Heart left ventricle (tissue), 16 donors: ENCODE measurements at regions not wholly inside any gene's neighbourhood (a gene's known extent, or its start where the extent isn't known, plus 50 kb on each side); places are given as distances from the start of the nearest gene placed in this dataset.

Experiments used
- ATAC-seq, 4 donors: fragments of 200-7000 bp; cut with Tn5 transposase; one replicate each; pipeline ENCODE4 v1.9.1; 2020 to 2022; ENCODE audit warnings: moderate library complexity in 4 of 4, mild to moderate bottlenecking in 3 of 4, moderate number of reproducible peaks in 1 of 4
- DNase-seq, 5 donors: peaks; one replicate each; pipeline ENCODE4 v3.0.0-alpha.2; 2020
- H3K27ac ChIP-seq, 12 donors: fragments of 200-600 bp; sonication (generic) in 4 of 12; one replicate each; pipeline versions ENCODE4 v1.5.0 to v1.8.0; 2016 to 2022; ENCODE audit warnings: mild to moderate bottlenecking in 2 of 12
- H3K27me3 ChIP-seq, 9 donors: fragments of 200-600 bp; sonication (generic) in 2 of 9; one replicate each; pipeline versions ENCODE4 v1.5.1 to v1.8.0; 2016 to 2022; ENCODE audit warnings: mild to moderate bottlenecking in 3 of 9
- H3K36me3 ChIP-seq, 9 donors: fragments of 200-600 bp; sonication (generic) in 2 of 9; one replicate each; pipeline versions ENCODE4 v1.5.0 to v1.8.0; 2018 to 2022; ENCODE audit warnings: mild to moderate bottlenecking in 2 of 9
- H3K4me1 ChIP-seq, 12 donors: fragments of 200-600 bp; sonication (generic) in 4 of 12; one replicate each; pipeline versions ENCODE4 v1.5.0 to v1.8.0; 2016 to 2022; ENCODE audit warnings: mild to moderate bottlenecking in 3 of 12
- H3K4me3 ChIP-seq, 12 donors: fragments of 200-600 bp; sonication (generic) in 4 of 12; one replicate each; pipeline versions ENCODE4 v1.5.0 to v1.8.0; 2017 to 2022; ENCODE audit warnings: mild to moderate bottlenecking in 9 of 12, moderate library complexity in 4 of 12
- H3K9me3 ChIP-seq, 12 donors: fragments of 200-600 bp; sonication (generic) in 4 of 12; one replicate each; pipeline versions ENCODE4 v1.5.0 to v1.8.0; 2016 to 2022; ENCODE audit warnings: mild to moderate bottlenecking in 1 of 12
- POLR2A ChIP-seq, 2 donors: fragments of 450-650 bp; IDR thresholded peaks; one replicate each; pipeline ENCODE4 v1.6.1; 2017; ENCODE audit warnings: antibody characterized with exemption in 2 of 2, mild to moderate bottlenecking in 2 of 2, moderate library complexity in 2 of 2
- WGBS, 4 donors: extraction: QIAGEN DNeasy Blood & Tissue Kit in 2 of 4; methylation state at CpG; one replicate each; pipeline versions ENCODE4 v1.1.5 to v1.1.7; 2013 to 2018; 5-methylcytosine and 5-hydroxymethylcytosine counted together
- intact Hi-C, 10 donors: fragments of 100-400 bp; cut with DNase I; formaldehyde crosslinking; loops; one replicate each; pipeline versions ENCODE4 v1.11.1 to v1.14.2; 2022
- TF ChIP-seq, protein P1 (sequence below), 12 donors: fragments of 200-600 bp; sonication (generic) in 4 of 12; IDR thresholded peaks; one replicate each; pipeline versions ENCODE4 v1.5.0 to v1.8.0; 2018 to 2022; ENCODE audit warnings: antibody characterized with exemption in 12 of 12, mild to moderate bottlenecking in 5 of 12
- donor health status: ischemic (EF 13 %, LVEDD 7.1; RV severe dilation, severe dysfunction).
- donor health status: healthy with polysubstance abuse.
- donor health status: DM: no; HTN: yes; CAD: no.
- donor health status: DM: no; HTN: no; CAD: no.
- donor health status: ischemic (EF 25% LVEDD 6.9; RV normal size, moderate dysfunction).
- donor health status: ischemic (EF 25% LVEDD 5.7; RV mildly dilated, moderate dysfunction).
- donor health status: healthy.
- donor health status: DM: yes; HTN: yes; CAD: no.
- donor health status: ischemic (EF 35%, LVEDD 5.7; RV mildly dilated, moderate dysfunction).
- donor health status: nonischemic (EF 11% LVEDD 7.7; RV severe dilation, severe dysfunction).
- donor health status: DM: yes; HTN: yes; CAD: no.
- donor health status: PGD.
- donor health status: ischemic (EF 29% LVEDD 5.4; RV normal size, mild dysfunction).
- donor health status: nonischemic (EF 23%, LVEDD 6.1; RV moderate dilation, normal function).

DNA sequence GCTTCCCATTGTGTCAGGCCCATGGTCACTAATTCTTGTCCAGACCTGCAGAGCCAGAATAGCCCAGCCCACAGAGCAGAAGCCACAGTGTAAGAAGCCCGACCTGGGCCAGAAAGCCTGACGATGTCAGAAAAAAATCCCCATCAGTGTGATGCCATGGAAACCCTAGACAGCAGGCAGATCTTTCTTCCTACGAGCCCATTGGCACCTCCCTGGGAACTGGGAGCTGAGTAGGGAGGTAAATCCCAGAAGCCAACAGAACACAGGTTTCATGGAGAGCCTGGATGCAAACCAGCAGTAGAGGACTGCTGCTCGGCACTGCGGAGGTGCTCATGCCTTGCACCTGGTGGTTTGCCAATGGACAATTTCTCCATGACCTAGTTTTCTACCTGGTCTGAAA is 82.2 kb upstream of the SLC22A16 start:
- 80 to 86% (median 84%) methylated on average over 5 of the region's 5 CpGs for WGBS, 4 donors
- ATAC-seq (no peak), DNase-seq (no peak)
- Histone ChIP-seq H3K27ac (no peak overlapping the region), H3K27me3 (no peaks in the 10 kb centered on the region), H3K36me3 (no peaks in the 10 kb centered on the region), H3K4me1 (no peaks in the 10 kb centered on the region), H3K9me3 (peaks cover 0 to 9% (median 0%) of the 10 kb centered on the region in 12 donors), H3K4me3 (no peak overlapping the region)
- TF ChIP-seq, protein P1, sequence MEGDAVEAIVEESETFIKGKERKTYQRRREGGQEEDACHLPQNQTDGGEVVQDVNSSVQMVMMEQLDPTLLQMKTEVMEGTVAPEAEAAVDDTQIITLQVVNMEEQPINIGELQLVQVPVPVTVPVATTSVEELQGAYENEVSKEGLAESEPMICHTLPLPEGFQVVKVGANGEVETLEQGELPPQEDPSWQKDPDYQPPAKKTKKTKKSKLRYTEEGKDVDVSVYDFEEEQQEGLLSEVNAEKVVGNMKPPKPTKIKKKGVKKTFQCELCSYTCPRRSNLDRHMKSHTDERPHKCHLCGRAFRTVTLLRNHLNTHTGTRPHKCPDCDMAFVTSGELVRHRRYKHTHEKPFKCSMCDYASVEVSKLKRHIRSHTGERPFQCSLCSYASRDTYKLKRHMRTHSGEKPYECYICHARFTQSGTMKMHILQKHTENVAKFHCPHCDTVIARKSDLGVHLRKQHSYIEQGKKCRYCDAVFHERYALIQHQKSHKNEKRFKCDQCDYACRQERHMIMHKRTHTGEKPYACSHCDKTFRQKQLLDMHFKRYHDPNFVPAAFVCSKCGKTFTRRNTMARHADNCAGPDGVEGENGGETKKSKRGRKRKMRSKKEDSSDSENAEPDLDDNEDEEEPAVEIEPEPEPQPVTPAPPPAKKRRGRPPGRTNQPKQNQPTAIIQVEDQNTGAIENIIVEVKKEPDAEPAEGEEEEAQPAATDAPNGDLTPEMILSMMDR (IDR thresholded peaks at IDR 0.05), result no peak
- no peak for TF ChIP-seq POLR2A (IDR thresholded peaks at IDR 0.05)
- intact Hi-C loops, result no loop called here

DNA sequence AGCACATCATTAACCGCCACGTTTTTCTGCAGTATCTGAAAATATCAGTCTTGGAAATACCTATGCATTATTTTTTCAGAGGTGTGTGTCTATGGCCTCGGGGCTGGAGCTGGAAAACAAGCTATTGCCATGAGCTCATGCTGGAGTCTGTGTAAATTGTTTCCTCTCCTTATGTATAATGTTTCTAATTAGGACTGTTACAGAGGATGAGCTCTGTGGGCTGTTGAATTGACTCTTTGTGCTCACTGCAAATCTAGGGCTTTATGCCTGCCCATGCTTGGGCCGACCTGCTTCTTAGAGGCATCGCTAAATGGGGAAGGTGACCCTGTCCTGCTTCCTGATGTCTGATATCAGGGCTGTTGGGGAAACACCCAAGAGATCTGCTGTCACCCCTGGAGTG is 80.8 kb upstream of the SLC22A16 start:
- intact Hi-C loops, result no loop called here
- no peaks in the 10 kb centered on the region for H3K27me3 ChIP-seq
- no peak overlapping the region for H3K27ac ChIP-seq
- no peak for DNase-seq
- no peak for TF ChIP-seq POLR2A (IDR thresholded peaks at IDR 0.05)
- TF ChIP-seq, protein P1 (IDR thresholded peaks at IDR 0.05), result no peak
- no peak overlapping the region for H3K4me3 ChIP-seq
- H3K9me3 ChIP-seq, result peaks cover 0 to 13% (median 0%) of the 10 kb centered on the region in 12 donors
- H3K4me1 ChIP-seq, result no peaks in the 10 kb centered on the region
- no peaks in the 10 kb centered on the region for H3K36me3 ChIP-seq
- WGBS, 4 donors, result 69 to 72% (median 70%) methylated on average over 5 of the region's 5 CpGs
- no peak for ATAC-seq

DNA sequence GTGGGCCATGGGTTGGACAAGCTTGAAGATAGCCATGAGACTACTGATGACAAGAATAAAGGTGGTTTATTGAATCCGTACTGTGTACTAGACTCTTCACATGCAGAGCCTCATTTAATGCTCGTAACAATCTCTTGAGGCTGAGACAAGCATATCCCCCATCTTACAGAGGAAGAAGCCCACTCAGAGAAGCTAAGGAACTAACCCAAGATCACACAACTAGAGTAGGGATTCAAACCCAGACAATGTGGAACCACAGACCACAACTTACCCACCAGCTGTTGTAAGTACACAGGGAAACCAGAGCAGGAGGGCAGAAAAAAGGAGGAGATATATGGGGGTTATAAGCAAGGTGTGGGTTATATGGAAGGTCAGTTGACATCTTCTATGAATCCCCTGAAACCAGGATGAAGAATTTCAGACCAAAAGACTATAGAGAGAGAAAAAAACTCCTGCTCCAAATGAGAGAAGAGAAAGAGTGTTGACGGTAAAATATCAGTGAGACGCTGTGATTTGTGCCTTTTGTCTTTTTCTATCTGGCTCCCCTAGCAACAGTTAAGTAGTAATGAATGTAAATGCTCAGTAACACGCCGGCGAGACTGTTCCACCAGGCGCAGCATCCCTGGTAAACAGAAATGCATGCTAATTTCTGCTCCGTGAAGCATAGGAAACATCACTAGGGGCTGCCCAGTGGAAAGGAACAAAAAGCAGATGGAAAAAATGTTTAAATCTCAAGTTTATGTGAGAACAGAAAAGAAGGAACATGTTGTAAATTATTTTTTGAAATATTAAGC is 80.1 kb upstream of the SLC22A16 start:
- intact Hi-C loops, result no loop called here
- Histone ChIP-seq H3K9me3 (peaks cover 0 to 18% (median 0%) of the 10 kb centered on the region in 12 donors), H3K4me3 (no peak overlapping the region), H3K36me3 (no peaks in the 10 kb centered on the region), H3K27me3 (no peaks in the 10 kb centered on the region), H3K4me1 (no peaks in the 10 kb centered on the region), H3K27ac (no peak overlapping the region)
- ATAC-seq, result no peak
- no peak for DNase-seq
- WGBS, 4 donors, result 84 to 91% (median 86%) methylated on average over 9 of the region's 9 CpGs
- TF ChIP-seq POLR2A (IDR thresholded peaks at IDR 0.05), result no peak
- TF ChIP-seq, protein P1 (IDR thresholded peaks at IDR 0.05), result no peak

DNA sequence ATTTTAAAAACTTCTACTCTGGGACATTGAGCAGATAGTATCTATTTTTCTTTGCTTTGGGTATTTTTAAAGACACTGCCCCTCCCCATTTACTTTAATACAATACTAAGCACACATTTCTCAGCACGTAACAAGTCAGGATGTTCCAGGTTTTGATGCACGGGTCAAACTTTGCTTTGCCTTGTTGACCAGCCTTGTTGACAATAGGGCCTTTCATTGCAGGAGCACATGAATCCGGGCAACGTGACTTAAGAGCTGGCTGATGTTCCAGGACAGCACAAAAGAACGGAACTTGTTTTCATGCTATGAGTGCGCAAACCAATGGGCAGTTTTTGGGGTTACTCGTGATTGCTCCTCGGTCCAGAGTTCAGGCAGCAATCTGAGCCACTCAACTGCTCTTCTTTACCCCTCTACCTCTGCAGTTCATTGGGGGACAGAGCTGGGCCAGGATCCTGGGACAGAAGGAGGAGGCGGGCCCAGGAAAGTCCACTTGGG is 78.6 kb upstream of the SLC22A16 start:
- no peak for DNase-seq
- intact Hi-C loops, result no loop called here
- no peaks in the 10 kb centered on the region for H3K36me3 ChIP-seq
- H3K4me3 ChIP-seq, result no peak overlapping the region
- TF ChIP-seq, protein P1 (IDR thresholded peaks at IDR 0.05), result no peak
- TF ChIP-seq POLR2A (IDR thresholded peaks at IDR 0.05), result no peak
- no peaks in the 10 kb centered on the region for H3K27me3 ChIP-seq
- H3K27ac ChIP-seq, result no peak overlapping the region
- H3K4me1 ChIP-seq, result no peaks in the 10 kb centered on the region
- H3K9me3 ChIP-seq, result peaks cover 0 to 18% (median 0%) of the 10 kb centered on the region in 12 donors
- ATAC-seq, result no peak
- WGBS, 4 donors, result 84 to 91% (median 87%) methylated on average over 9 of the region's 9 CpGs
